ENCODE measurements at regions not wholly inside any gene's neighbourhood (a gene's known extent, or its start where the extent isn't known, plus 50 kb on each side); places are given as distances from the start of the nearest gene placed in this dataset.

DNA sequence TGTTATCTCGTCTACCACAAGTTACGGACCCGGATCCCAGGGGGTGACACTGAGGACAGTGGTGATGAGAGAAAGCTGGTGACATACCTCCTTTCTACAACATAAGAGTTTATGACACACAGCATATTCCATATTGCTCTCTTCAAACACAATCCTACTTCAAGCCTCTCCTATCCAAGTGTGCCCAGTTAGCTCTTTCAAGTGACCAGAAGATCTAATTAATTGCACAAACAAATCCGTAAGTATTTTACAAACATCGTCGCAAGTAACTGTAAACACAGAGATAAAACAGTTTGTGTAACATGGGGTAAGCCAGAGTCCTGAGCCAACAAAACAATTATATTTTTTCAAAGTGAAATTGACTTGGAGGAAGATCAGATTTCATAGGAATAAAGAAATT lies 235.0 kb downstream of the CHD9NB start:
- Histone ChIP-seq H4K20me1 (replicated peaks in 1 of 2; ENCODE audit: control insufficient read depth in 1 of 2, insufficient read depth in 2 of 2, low read length in 2 of 2) (no peaks in the 10 kb centered on the region), H3K79me2 (ENCODE audit: control insufficient read depth in 1 of 2, insufficient read depth in 2 of 2, low read length in 2 of 2) (no peaks in the 10 kb centered on the region), H4K91ac (replicated peaks; ENCODE audit: insufficient read length, low read length) (no peak overlapping the region), H3K23ac (ENCODE audit: insufficient read length) (no peak overlapping the region), H2BK120ac (replicated peaks; ENCODE audit: low read depth, low read length) (no peak overlapping the region), H3K14ac (ENCODE audit: insufficient read length) (no peak overlapping the region), H4K8ac (ENCODE audit: extremely low read depth, insufficient read depth, low read length) (no peak overlapping the region), H3K56ac (replicated peaks; ENCODE audit: insufficient read length, low read depth, low read length) (no peak overlapping the region), H3K18ac (ENCODE audit: extremely low read depth, low read length) (no peak overlapping the region), H3K4me3 (ENCODE audit: extremely low read depth in 1 of 4, insufficient read depth in 2 of 4, low read depth in 3 of 4, low read length in 4 of 4) (no peak overlapping the region), H2BK15ac (ENCODE audit: low read length) (no peak overlapping the region), H2BK5ac (ENCODE audit: low read depth, low read length) (no peak overlapping the region), H3K4ac (replicated peaks; ENCODE audit: insufficient read length, low read depth, low read length) (no peak overlapping the region), H4K5ac (ENCODE audit: insufficient read length, low read depth, low read length) (no peak overlapping the region), H3K23me2 (ENCODE audit: low read depth, low read length) (no peaks in the 10 kb centered on the region), H2AK5ac (ENCODE audit: low read depth, low read length) (no peak overlapping the region), H3K79me1 (ENCODE audit: low read depth, low read length) (no peaks in the 10 kb centered on the region), H2AFZ (ENCODE audit: low read length) (no peak overlapping the region), H3K27ac (ENCODE audit: low read depth, low read length) (no peak overlapping the region), H3K27me3 (replicated peaks in 1 of 4; ENCODE audit: control insufficient read depth in 3 of 4, extremely low read depth in 1 of 4, insufficient read depth in 3 of 4, low read length in 3 of 4) (no peaks in the 10 kb centered on the region), H3K4me2 (ENCODE audit: insufficient read depth in 1 of 2, low read depth in 2 of 2, low read length in 2 of 2) (no peak overlapping the region), H3K9me3 (ENCODE audit: insufficient read depth in 2 of 2, low read depth in 1 of 2, low read length in 1 of 2) (no peaks in the 10 kb centered on the region; a peak in 1 of 4 replicates), H2BK20ac (ENCODE audit: low read length) (no peak overlapping the region), H3K9ac (replicated peaks in 1 of 4; ENCODE audit: extremely low read depth in 1 of 4, low read depth in 3 of 4, low read length in 3 of 4) (no peak overlapping the region), H3K36me3 (ENCODE audit: control insufficient read depth in 2 of 4, insufficient read depth in 4 of 4, low read length in 3 of 4) (no peaks in the 10 kb centered on the region), H2BK12ac (ENCODE audit: low read depth, low read length) (no peak overlapping the region), H3K4me1 (replicated peaks in 1 of 4; ENCODE audit: control insufficient read depth in 3 of 4, insufficient read depth in 4 of 4, low read length in 3 of 4) (no peaks in the 10 kb centered on the region)
- no peak for DNase-seq (ENCODE audit: low read depth in 1 of 2, low spot score in 2 of 2)
- CTCF ChIA-PET (ENCODE audit: partially characterized antibody): interaction anchor here (0.9 to 1.5 kb wide), 2 partner anchors 12 to 44 kb away, joined by 3 read pairs; no protein-coding TSS in a partner anchor
- WGBS, 2 experiments (ENCODE audit: extremely low coverage in 1 of 2, insufficient coverage in 1 of 2, insufficient read length in 1 of 2, insufficient replicate concordance in 2 of 2, low coverage in 1 of 2, low lambda C conversion rate in 2 of 2, missing lambda C conversion rate in 1 of 2): 74% methylated on average over 6 of the region's 6 CpGs; no CpG with 5 or more reads in 1 of the 2 experiments
- POLR2A ChIA-PET (ENCODE audit: partially characterized antibody): interaction anchor here (1.4 kb wide), 1 partner anchor 17 kb away, joined by 3 read pairs; no protein-coding TSS in a partner anchor
- no peak for FAIRE-seq
- TF ChIP-seq, protein P1, sequence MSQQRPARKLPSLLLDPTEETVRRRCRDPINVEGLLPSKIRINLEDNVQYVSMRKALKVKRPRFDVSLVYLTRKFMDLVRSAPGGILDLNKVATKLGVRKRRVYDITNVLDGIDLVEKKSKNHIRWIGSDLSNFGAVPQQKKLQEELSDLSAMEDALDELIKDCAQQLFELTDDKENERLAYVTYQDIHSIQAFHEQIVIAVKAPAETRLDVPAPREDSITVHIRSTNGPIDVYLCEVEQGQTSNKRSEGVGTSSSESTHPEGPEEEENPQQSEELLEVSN (IDR thresholded peaks at IDR 0.05): no peak
- no peak for TF ChIP-seq CHD2 (IDR thresholded peaks at IDR 0.05; ENCODE audit: low read length)
- no peak for TF ChIP-seq SRF (IDR thresholded peaks at IDR 0.05; ENCODE audit: low read depth, low read length)
